ENCODE measurements at regions not wholly inside any gene's neighbourhood (a gene's known extent, or its start where the extent isn't known, plus 50 kb on each side); places are given as distances from the start of the nearest gene placed in this dataset.

GRCh38 chr4:110371016-110371770 is 104.8 kb upstream of the ENPEP start:
- TF ChIP-seq SIN3A (IDR thresholded peaks at IDR 0.05; ENCODE audit: borderline replicate concordance, insufficient read depth, low read length) = no peak
- TF ChIP-seq POLR2AphosphoS5 (IDR thresholded peaks at IDR 0.05; ENCODE audit: low read depth, low read length) = no peak
- no peak for TF ChIP-seq REST (IDR thresholded peaks at IDR 0.05; ENCODE audit: insufficient read depth in 1 of 2, low read depth in 2 of 2, low read length in 2 of 2)

Measured in PFSK-1 (cell line).